Pons (tissue), 1 donor: ENCODE measurements at regions not wholly inside any gene's neighbourhood (a gene's known extent, or its start where the extent isn't known, plus 50 kb on each side); places are given as distances from the start of the nearest gene placed in this dataset.
"Not testable (repeated sequence)": the region's sequence is repeated elsewhere in the genome, so short reads cannot be mapped to it uniquely, and the experiment has no call there.

Experiments used
- DNase-seq: peaks from one replicate; pipeline ENCODE4 v3.0.0-alpha.2; 2016; ENCODE audit warnings: low spot score

- DNase-seq, result no peak
Observed at GRCh38 chr13:58908019-58908679, 1255.6 kb downstream of the DIAPH3 start.

- DNase-seq, result no peak
Observed at GRCh38 chr13:58919551-58919950, 1244.2 kb downstream of the DIAPH3 start.

GRCh38 chr13:58921129-58921528, 1242.6 kb downstream of the DIAPH3 start:
- DNase-seq, result no peak

DNA sequence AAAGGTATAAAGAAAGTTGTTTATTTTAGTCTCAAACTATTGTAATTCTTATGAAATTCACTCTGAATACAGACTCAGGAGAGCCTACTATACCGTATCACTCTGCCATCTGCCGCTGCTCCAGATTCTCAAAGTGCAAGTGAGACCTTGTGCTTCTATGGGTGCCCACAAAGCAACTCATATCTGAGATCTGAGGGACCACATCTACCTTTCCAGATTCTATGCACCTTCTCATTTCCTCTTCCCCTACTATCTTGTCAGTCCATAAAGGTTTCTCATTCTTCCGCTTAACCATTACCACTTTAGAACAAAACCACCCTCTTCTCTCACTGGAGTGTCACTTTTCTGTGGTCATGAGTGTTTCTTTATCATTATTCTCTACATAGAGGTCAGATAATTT, 1236.9 kb downstream of the DIAPH3 start:
- no peak for DNase-seq

GRCh38 chr13:58933475-58933874, 1230.3 kb downstream of the DIAPH3 start:
- no peak for DNase-seq

- no peak for DNase-seq
Observed at GRCh38 chr13:58935689-58936088, 1228.0 kb downstream of the DIAPH3 start.

GRCh38 chr13:58946274-58946673, 1217.5 kb downstream of the DIAPH3 start:
- no peak for DNase-seq

- DNase-seq, result no peak
Observed at GRCh38 chr13:58949646-58950045, 1214.1 kb downstream of the DIAPH3 start.

DNA sequence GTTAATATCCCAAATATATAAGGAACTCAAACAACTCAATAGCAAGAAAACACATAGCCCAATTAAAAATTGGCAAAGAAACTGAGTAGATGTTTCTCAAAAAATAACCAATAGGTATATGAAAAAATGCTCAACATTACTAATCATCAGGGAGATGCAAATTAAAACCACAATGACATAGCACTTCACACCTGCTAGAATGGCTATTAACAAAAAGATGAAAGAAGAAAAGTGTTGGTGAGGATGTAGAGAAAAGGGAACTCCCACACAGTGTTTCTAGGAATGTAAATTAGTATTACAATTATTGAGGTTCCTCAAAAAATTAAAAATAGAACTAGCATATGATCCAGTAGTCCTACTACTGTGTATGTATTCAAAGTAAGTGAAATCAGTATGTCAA, 1212.8 kb downstream of the DIAPH3 start:
- DNase-seq, result no peak

DNA sequence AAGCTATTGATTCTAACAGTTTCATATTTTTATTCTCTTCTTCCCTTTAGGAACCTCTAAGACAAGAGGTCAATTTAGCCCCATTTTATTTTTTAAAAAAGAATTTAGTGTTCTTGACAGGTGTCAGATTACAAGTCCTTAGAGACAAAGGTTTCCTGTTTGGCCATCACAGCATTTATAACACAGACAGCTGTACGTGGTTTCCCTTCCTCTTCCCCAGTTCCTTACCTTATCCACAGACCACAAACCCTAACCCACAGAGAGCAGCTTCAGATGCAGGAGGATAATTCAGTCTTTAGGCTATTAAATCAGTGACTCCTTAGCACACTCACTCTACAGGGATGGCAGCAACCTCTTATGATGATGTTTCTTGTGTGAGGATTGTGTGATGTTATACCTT, 1210.1 kb downstream of the DIAPH3 start:
- no peak for DNase-seq

DNA sequence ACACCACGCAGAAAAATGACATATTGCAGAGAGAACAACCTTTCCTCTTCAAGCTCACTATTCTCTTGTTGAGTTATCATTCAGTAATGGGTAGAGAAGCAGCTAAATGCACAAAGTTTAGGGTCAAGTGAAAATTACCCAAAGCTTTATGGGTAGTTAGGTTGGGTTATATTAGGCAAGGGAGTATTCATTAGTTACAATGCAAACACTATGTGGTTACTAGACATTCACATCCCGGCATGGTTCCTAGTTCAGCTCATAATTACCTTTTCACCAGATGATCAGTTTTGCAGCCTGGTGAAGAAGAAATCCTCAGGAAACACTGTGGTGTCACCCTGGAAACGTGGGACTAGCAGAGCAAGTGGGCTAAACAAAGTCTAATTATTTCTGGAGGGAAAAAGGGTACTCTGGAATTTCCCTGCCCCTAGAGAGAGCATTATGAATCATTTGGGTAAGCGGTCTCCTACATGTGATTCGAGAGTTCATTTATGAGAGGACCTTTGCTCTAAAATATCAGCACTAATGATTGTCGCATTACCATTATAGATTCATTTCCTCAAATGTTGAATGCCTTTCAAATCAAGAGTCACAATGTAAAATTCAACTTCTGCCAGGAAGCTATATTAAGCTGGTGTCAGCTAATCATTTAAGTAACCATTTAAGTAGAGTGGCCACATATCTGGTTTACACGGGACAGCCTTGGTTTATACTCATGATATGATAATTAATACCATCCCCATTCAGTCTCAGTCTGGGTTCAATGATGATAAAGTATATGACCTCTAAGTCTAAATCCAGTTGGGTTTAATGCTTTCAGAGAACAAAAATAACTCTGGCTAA, 1208.0 kb downstream of the DIAPH3 start:
- DNase-seq, result no peak

- DNase-seq, result not testable (repeated sequence)
Observed at GRCh38 chr13:58958097-58958496, 1205.6 kb downstream of the DIAPH3 start.

- no peak for DNase-seq
Observed at GRCh38 chr13:58960888-58961287, 1202.8 kb downstream of the DIAPH3 start.

- no peak for DNase-seq
Observed at GRCh38 chr13:58963321-58963720, 1200.4 kb downstream of the DIAPH3 start.

GRCh38 chr13:58964048-58964447, 1199.7 kb downstream of the DIAPH3 start:
- DNase-seq, result no peak

DNA sequence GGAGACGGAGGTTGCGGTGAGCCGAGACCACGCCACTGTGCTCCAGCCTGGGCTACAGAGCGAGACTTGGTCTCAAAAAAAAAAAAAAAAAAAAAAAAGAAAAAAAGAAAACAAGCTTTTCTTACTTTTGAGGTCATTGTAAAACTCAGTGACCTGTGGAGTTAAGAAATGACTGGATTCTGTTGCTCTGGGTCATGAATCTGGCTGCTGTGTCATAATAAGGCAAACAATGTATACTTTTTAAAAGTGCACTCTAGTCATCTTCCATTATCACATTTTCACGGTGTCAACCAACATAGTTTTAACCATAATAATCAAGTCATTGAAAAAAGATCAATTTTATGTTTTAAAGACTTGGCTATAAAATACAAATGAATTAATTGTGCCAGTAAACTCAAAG, 1186.6 kb downstream of the DIAPH3 start:
- no peak for DNase-seq

DNA sequence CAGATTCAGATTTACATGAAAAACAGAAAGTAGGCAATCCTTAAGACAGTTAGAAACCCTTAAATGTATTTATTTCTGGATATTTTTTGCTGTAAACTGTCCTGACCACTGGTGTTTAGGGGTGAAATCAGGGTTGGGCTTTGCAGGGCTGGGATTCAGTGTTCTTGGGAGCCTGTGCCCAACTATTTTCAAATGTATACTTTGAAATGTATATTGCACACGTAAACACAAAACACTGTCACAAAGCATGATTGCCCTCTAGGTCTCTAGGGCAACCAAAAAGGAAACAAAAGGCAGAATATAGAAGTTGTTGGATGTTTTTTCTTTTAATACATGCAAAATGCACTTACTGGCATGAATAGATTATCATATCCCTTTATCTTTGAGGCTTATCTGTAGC, 1185.4 kb downstream of the DIAPH3 start:
- no peak for DNase-seq

DNA sequence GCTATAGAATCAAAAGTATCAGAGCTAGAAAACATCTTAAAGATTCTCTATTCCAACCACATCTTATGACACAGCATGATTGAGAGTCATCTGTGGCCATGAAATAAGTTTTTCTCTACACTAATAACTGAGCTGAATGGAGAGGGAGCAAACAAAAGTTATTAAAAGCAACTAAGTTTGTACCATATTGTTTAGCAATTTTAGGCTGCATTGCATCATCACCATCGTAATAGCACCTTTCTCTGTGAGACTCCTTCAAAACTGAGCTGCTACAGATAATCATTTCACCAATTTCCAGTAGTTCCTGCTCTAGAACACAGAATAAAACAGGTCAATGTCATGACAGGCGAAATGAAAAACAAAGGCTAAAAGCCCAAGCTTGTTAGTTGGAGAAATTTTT, 1183.9 kb downstream of the DIAPH3 start:
- no peak for DNase-seq

- DNase-seq, result no peak
Observed at GRCh38 chr13:58985845-58986244, 1177.9 kb downstream of the DIAPH3 start.

GRCh38 chr13:58989556-58989955, 1174.2 kb downstream of the DIAPH3 start:
- no peak for DNase-seq

GRCh38 chr13:58991826-58992477, 1171.8 kb downstream of the DIAPH3 start:
- no peak for DNase-seq

- no peak for DNase-seq
Observed at GRCh38 chr13:58992478-58993042, 1171.2 kb downstream of the DIAPH3 start.

- DNase-seq, result no peak
Observed at GRCh38 chr13:58994077-58994476, 1169.7 kb downstream of the DIAPH3 start.
